Activated naive CD4-positive, alpha-beta T cell treated with anti-CD3 and anti-CD28 coated beads for 36 hours (primary cell): ENCODE measurements at regions not wholly inside any gene's neighbourhood (a gene's known extent, or its start where the extent isn't known, plus 50 kb on each side); places are given as distances from the start of the nearest gene placed in this dataset.
"Not testable (repeated sequence)": the region's sequence is repeated elsewhere in the genome, so short reads cannot be mapped to it uniquely, and the experiment has no call there.

Experiments
- CTCF ChIA-PET: fragments of 350-600 bp; sonication (Branson Sonifier 250); formaldehyde crosslinking; loops from one replicate; lab custom pipeline; 2021; ENCODE audit warnings: antibody characterized with exemption; lab: Charles Lee
- DNase-seq: peaks from one replicate; pipeline ENCODE4 v3.0.0-alpha.2; 2020
- H3K27ac Mint-ChIP-seq: one replicate; pipeline ENCODE4 v1.8.0; 2021; ENCODE audit warnings: mild to moderate bottlenecking, mixed read lengths
- H3K27me3 Mint-ChIP-seq: one replicate; pipeline ENCODE4 v1.8.0; 2021; ENCODE audit warnings: low read depth, mixed read lengths
- H3K36me3 Mint-ChIP-seq: one replicate; pipeline ENCODE4 v1.8.0; 2021; ENCODE audit warnings: low read depth, mixed read lengths
- H3K4me1 Mint-ChIP-seq: one replicate; pipeline ENCODE4 v1.8.0; 2021; ENCODE audit warnings: low read depth, mixed read lengths
- H3K4me3 Mint-ChIP-seq: one replicate; pipeline ENCODE4 v1.8.0; 2021; ENCODE audit warnings: mild to moderate bottlenecking, moderate library complexity, mixed read lengths
- H3K9me3 Mint-ChIP-seq: one replicate; pipeline ENCODE4 v1.8.0; 2021; ENCODE audit warnings: mixed read lengths
- intact Hi-C: fragments of 100-400 bp; cut with micrococcal nuclease; formaldehyde crosslinking; loops from one replicate; pipeline ENCODE4 v1.15.1; 2023

DNA sequence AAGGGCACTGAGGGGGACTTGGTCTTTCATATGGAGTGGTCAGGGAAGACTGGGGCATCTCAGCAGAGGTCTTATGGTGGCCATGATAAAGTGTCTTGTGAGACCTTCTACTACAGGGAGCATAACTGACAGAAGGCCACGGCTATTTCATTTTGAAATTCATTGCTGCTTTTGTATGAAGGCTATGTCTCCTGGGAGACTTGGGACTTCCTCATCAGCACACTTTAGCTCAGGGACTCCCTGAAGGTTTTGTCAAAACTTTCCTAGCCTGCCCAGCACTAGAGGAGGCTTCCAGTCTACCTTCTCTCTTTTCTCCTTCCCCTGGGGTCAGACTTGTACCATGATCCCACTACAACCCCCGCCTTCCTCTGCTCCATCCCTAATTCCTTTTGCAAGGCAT lies 77.2 kb upstream of the RASGRF1 start:
- H3K27me3 Mint-ChIP-seq, result peaks cover 22% of the 10 kb centered on the region
- intact Hi-C loops, result no loop called here
- H3K4me3 Mint-ChIP-seq, result no peak overlapping the region
- no peaks in the 10 kb centered on the region for H3K4me1 Mint-ChIP-seq
- no peaks in the 10 kb centered on the region for H3K9me3 Mint-ChIP-seq
- no peaks in the 10 kb centered on the region for H3K36me3 Mint-ChIP-seq
- DNase-seq, result no peak
- CTCF ChIA-PET, result no interaction called here
- H3K27ac Mint-ChIP-seq, result no peak overlapping the region

DNA sequence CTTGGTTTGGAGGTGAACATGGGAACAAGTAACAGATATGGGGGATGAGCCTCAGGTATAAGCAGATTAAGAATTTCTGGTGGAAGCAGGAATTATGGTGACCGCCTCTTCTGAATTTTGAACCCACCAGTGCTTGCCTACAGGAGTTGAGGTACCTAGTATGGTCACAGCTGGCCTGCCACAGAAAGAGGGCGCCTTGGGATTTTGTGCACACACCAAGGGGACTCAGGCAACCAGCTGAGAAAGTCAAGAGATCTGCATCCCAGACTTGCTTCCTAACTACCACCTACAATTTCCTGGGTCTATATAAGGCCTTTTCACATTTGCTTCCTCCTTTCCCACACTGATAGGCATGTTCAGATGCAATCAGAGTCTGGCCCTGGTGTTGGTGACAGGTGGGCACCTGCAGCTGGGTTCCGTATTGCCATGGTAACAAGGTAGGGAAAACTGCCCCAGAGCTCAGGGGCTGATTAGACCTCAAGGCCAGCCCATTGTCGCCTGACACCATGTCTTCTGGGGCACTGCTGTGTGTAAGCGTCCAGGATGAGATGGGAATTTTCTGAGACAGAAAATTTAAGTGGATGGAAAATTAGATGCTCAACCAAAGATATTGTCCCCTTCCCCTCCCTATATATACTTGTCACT lies 75.9 kb upstream of the RASGRF1 start:
- H3K4me1 Mint-ChIP-seq, result no peaks in the 10 kb centered on the region
- H3K27ac Mint-ChIP-seq, result no peak overlapping the region
- CTCF ChIA-PET, result no interaction called here
- intact Hi-C loops, result no loop called here
- H3K36me3 Mint-ChIP-seq, result no peaks in the 10 kb centered on the region
- H3K9me3 Mint-ChIP-seq, result no peaks in the 10 kb centered on the region
- H3K4me3 Mint-ChIP-seq, result no peak overlapping the region
- peaks cover 22% of the 10 kb centered on the region for H3K27me3 Mint-ChIP-seq
- no peak for DNase-seq

GRCh38 chr15:79164465-79164864 lies 73.9 kb upstream of the RASGRF1 start:
- no peak overlapping the region for H3K27ac Mint-ChIP-seq
- H3K36me3 Mint-ChIP-seq, result no peaks in the 10 kb centered on the region
- CTCF ChIA-PET, result interaction anchor here (0.7 kb wide), 1 partner anchor 10 kb away, joined by 3 read pairs; no protein-coding TSS in a partner anchor
- H3K9me3 Mint-ChIP-seq, result no peaks in the 10 kb centered on the region
- peaks cover 17% of the 10 kb centered on the region for H3K27me3 Mint-ChIP-seq
- no peak overlapping the region for H3K4me3 Mint-ChIP-seq
- no peaks in the 10 kb centered on the region for H3K4me1 Mint-ChIP-seq
- DNase-seq, result no peak
- intact Hi-C loops, result no loop called here

DNA sequence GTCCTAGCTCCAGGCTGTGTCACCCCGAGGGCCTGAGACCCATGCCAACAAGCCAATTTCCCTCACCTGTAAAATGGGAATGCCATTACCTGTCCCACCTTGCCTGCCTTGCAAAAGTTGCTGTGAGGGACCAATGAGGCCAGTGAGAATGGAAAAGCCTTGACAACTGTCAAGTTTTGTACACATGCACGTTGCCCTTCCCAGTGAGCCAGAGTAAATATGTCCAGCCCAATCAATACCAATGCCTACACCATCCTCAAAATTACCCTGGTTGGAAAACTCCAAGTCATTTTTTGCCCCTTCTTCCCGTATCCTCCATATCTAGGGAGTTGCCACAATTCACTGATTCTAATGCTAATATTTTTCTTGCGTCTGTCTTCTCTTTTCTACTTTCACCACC lies 73.5 kb upstream of the RASGRF1 start:
- Mint-ChIP-seq H3K27ac (no peak overlapping the region), H3K27me3 (peaks cover 17% of the 10 kb centered on the region), H3K9me3 (no peaks in the 10 kb centered on the region), H3K4me3 (no peak overlapping the region), H3K4me1 (no peaks in the 10 kb centered on the region), H3K36me3 (no peaks in the 10 kb centered on the region)
- intact Hi-C loops, result no loop called here
- no peak for DNase-seq
- CTCF ChIA-PET, result no interaction called here

GRCh38 chr15:79163395-79163794 lies 72.8 kb upstream of the RASGRF1 start:
- Mint-ChIP-seq H3K36me3 (no peaks in the 10 kb centered on the region), H3K27me3 (peaks cover 16% of the 10 kb centered on the region), H3K27ac (no peak overlapping the region), H3K4me1 (no peaks in the 10 kb centered on the region), H3K9me3 (no peaks in the 10 kb centered on the region), H3K4me3 (no peak overlapping the region)
- intact Hi-C loops, result no loop called here
- DNase-seq, result no peak
- CTCF ChIA-PET, result interaction anchor here (1.0 kb wide), 1 partner anchor 136 kb away, joined by 3 read pairs; no protein-coding TSS in a partner anchor

DNA sequence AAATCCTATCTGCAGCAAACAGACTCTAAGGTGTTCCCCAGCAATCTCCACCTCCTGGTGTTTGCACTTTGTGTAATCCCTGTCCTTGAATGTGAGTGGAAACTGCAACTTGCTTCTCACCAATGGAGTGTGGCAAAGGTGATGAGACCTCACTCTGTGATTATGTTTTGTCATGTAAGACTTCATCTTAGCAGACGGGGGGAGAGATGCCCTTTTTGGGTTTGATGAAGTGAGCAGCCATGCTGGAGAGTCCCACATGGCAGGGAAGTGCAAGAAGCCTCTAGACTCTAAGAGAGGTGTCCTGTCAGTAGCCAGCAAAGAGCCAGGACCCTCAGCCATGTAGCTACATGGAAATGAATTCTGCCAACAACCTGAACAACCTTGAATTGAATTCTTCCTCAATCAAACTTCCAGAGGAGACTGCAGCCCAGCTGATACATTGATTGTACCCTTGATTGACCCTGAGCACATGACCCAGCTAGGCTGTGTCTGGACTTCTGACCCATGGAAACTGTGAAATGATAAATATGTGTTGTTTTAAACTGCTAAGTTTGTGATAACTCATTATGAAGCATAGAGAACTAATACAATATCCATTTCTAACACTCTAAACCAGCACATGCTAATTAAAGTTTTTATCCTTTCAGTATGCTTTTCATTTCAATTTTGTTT lies 71.4 kb upstream of the RASGRF1 start:
- no peak overlapping the region for H3K27ac Mint-ChIP-seq
- CTCF ChIA-PET, result no interaction called here
- H3K4me1 Mint-ChIP-seq, result no peaks in the 10 kb centered on the region
- H3K9me3 Mint-ChIP-seq, result no peaks in the 10 kb centered on the region
- intact Hi-C loops, result no loop called here
- DNase-seq, result no peak
- H3K4me3 Mint-ChIP-seq, result no peak overlapping the region
- H3K36me3 Mint-ChIP-seq, result no peaks in the 10 kb centered on the region
- H3K27me3 Mint-ChIP-seq, result peaks cover 13% of the 10 kb centered on the region

DNA sequence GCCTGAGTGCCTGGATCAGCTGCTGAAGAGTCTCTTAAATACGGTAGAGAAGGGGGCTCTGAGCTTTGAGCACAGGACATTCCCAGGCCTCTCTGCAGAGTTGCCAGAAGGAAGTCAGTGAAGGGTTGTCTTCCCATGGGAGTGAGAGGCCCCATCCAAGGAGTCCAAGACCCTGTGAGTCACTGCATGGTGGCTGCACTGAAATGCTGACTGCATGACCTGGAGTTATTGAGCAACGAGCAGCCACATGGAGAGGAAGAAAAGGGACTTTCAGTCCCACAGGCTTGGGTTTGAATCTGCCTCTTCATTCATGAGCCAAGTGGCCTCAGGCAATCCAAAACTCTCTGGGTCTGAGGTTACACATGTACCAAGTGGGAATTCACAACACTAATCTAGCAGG lies 69.6 kb upstream of the RASGRF1 start:
- peaks cover 18% of the 10 kb centered on the region for H3K27me3 Mint-ChIP-seq
- H3K4me3 Mint-ChIP-seq, result no peak overlapping the region
- no peak for DNase-seq
- intact Hi-C loops, result no loop called here
- no peak overlapping the region for H3K27ac Mint-ChIP-seq
- no peaks in the 10 kb centered on the region for H3K4me1 Mint-ChIP-seq
- no peaks in the 10 kb centered on the region for H3K36me3 Mint-ChIP-seq
- CTCF ChIA-PET, result no interaction called here
- no peaks in the 10 kb centered on the region for H3K9me3 Mint-ChIP-seq

DNA sequence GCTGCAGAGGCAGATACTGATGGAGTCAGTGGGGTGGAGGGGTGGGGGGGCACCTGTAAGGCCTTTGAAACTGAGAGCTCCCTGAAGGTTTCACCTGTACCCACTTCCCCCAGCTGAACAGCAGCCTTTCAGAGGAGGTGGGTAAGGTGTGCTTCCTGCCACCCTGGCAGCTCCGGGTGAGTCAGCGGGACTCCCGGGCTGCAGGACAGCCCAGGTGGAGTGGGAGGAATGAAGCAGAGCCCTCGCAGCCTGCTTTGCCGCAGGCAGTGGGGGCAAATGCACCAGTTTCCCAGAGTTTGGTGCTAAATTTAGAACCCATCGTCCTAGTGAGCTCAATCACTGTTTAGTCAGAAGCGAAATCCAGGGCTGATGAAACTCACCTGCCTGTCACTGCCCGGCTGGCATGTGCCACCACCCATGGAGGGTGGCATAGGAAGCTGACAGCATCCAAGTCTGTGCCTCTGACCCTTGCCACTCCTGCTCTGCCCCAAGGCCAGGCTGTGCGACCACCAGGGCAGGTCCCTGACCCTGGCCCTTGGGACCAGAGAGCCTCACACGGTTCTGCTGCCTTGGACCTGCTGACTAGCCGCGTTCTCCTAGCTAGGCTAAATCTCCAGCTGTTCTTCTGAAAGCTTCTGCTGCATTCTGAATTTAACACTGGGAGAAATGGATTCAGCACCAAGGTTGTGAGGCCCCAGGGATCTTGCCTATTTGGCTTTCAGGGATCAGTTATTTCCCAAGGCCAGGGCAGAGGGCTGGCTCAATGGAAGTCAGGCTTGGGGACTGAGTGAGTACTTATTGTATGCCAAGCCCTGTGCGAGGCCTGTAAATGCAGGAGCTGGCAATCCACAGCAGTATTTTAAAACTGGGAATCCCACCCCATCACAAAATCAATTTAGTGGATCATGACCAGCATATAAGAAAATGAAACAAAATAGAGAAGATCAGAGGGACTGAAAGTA lies 67.3 kb upstream of the RASGRF1 start:
- H3K36me3 Mint-ChIP-seq, result no peaks in the 10 kb centered on the region
- H3K9me3 Mint-ChIP-seq, result no peaks in the 10 kb centered on the region
- CTCF ChIA-PET, result interaction anchor here (1.6 to 1.9 kb wide), 2 partner anchors 27 kb away, joined by 5 to 6 read pairs; no protein-coding TSS in a partner anchor
- H3K4me1 Mint-ChIP-seq, result no peaks in the 10 kb centered on the region
- intact Hi-C loops, result no loop called here
- DNase-seq, result no peak
- no peak overlapping the region for H3K27ac Mint-ChIP-seq
- peaks cover 7% of the 10 kb centered on the region for H3K27me3 Mint-ChIP-seq
- H3K4me3 Mint-ChIP-seq, result no peak overlapping the region

GRCh38 chr15:79156704-79157375 lies 66.3 kb upstream of the RASGRF1 start:
- H3K4me1 Mint-ChIP-seq, result no peaks in the 10 kb centered on the region
- no peak overlapping the region for H3K27ac Mint-ChIP-seq
- intact Hi-C loops, result no loop called here
- no peaks in the 10 kb centered on the region for H3K9me3 Mint-ChIP-seq
- H3K4me3 Mint-ChIP-seq, result no peak overlapping the region
- CTCF ChIA-PET, result interaction anchor here (1.9 kb wide), 1 partner anchor 28 kb away, joined by 6 read pairs; no protein-coding TSS in a partner anchor
- H3K36me3 Mint-ChIP-seq, result no peaks in the 10 kb centered on the region
- H3K27me3 Mint-ChIP-seq, result peaks cover 7% of the 10 kb centered on the region
- no peak for DNase-seq

- H3K4me3 Mint-ChIP-seq, result no peak overlapping the region
- peaks cover 6% of the 10 kb centered on the region for H3K9me3 Mint-ChIP-seq
- H3K27me3 Mint-ChIP-seq, result peaks cover 7% of the 10 kb centered on the region
- intact Hi-C loops, result no loop called here
- peaks cover 2% of the 10 kb centered on the region for H3K36me3 Mint-ChIP-seq
- CTCF ChIA-PET, result interaction anchor here (0.6 kb wide), 2 partner anchors 10 to 42 kb away, joined by 3 read pairs; no protein-coding TSS in a partner anchor
- H3K27ac Mint-ChIP-seq, result no peak overlapping the region
- DNase-seq, result no peak
- no peaks in the 10 kb centered on the region for H3K4me1 Mint-ChIP-seq
Observed at GRCh38 chr15:79154483-79155135, 64.0 kb upstream of the RASGRF1 start.

DNA sequence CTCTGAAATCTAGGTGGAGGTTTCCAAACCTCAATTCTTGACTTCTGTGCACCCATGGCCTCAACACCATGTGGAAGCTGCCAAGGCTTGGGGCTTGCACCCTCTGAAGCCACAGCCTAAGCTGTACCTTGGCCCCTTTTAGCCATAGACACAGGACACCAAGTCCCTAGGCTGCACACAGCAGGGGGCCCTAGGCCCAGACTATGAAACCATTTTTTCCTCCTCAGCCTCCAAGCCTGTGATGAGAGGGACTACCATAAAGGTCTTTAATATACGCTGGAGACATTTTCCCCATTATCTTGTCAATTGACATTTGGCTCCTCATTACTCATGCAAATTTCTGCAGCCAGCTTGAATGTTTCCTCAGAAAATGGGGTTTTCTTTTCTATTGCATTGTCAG lies 53.7 kb upstream of the RASGRF1 start:
- H3K4me1 Mint-ChIP-seq, CTCF ChIA-PET, H3K27ac Mint-ChIP-seq, intact Hi-C loops, DNase-seq, H3K36me3 Mint-ChIP-seq, H3K4me3 Mint-ChIP-seq: not testable (repeated sequence)
- Mint-ChIP-seq H3K27me3 (peaks cover 24% of the 10 kb centered on the region), H3K9me3 (peaks cover 32% of the 10 kb centered on the region)
